GM18511 (cell line): ENCODE measurements at regions not wholly inside any gene's neighbourhood (a gene's known extent, or its start where the extent isn't known, plus 50 kb on each side); places are given as distances from the start of the nearest gene placed in this dataset.

Experiments used
- ATAC-seq: cut with Tn5 transposase; IDR thresholded peaks from one replicate; pipeline ENCODE4 v1.9.1; 2021; ENCODE audit warnings: mild to moderate bottlenecking, moderate library complexity; ENCODE audit not compliant: unreplicated experiment

DNA sequence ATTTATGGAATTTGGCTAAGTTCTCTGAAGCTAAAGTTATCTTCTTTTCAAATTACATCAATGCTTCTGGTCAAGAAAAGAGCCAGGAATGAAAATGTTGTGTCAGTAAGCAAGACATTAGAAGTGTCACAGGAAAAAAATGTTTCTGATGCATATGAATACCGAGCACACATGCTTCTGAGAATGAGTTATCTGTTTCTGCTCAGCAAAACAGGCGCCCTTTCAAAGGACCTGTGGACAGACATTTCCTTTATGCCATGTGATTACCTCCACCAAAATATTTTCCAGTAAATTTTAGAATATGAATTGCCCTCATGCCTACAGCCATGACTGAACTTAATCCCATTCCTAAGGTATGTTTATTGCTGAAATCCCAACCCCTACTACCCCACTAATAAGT lies 55.4 kb upstream of the RNF180 start:
- no peak for ATAC-seq

DNA sequence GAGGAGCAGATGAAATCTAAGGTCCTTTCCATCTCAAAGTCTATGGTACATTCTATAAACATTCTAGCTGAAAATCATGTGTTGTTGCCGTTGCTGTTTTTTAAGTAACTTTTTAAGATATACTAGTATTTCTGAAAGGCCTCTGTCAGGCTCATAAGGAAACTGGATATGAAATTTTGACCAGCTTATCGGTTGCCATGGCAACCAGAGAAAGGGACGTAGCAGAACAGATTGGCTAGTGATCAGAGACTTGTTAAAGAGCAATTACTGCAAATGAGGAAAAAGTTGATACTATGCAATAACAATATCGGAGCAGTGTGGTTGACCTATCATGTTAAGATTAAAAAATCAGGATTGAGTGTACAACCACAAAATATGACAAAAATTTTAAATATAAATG lies 57.0 kb upstream of the RNF180 start:
- ATAC-seq: no peak

- no peak for ATAC-seq
Observed at GRCh38 chr5:64100203-64100602, 65.4 kb upstream of the RNF180 start.

DNA sequence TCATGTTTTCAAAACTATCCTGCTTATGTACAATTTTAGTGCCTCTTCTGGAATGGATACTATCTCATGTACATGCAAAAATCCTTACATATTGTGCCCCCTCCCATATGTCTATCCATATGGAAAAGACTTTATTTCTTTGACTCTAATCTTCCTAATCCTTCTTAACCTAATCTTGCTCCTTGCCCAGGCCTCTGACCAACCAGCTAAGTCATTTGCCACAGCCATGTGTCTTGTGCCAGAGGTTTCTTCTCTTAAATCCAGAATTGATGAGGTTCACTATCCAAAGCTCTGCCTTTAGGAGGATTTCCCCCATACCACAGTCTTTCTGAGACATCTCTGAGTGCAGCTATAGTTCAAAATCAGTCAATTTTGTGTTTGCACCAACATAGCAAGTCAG lies 68.9 kb upstream of the RNF180 start:
- no peak for ATAC-seq

DNA sequence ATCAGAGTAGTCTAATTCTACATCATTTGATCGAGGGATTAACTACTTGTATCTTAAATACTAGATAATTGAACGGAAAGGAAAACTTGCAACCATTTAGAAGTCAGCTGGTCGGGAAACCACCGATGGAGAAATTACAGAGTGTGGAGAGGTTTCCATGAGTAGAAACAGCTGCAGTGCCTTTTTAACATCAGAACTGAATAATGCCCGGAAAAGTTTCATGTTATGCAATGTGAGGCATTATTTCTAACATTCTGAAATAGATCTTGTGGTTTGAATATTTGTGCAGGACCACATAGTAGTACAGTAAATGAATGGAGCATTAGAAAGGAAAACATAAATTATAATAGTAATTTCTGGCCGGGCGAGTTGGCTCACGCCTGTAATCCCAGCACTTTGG lies 88.1 kb upstream of the RNF180 start:
- ATAC-seq: no peak

- ATAC-seq: peak; percentile 94
Observed at GRCh38 chr5:64074533-64074932, 91.1 kb upstream of the RNF180 start.

DNA sequence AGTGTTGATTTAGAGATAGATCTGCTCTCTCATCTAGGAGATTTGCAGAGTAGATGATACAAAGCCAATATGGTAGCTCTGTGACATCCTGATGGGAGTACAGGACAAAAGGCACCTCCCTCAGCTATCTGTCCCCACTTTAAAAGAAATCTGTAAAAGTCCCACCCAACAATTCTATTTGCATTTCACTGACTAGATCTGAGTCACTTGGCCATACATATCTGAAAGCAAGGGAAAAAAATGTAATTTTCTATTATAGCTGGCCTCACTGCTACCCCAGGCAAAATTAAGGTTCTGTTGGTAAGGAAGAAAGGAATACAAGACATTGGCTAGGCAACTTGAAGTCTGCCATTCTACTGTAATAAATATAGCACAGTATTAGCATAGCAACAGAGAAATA lies 96.2 kb upstream of the RNF180 start:
- no peak for ATAC-seq

DNA sequence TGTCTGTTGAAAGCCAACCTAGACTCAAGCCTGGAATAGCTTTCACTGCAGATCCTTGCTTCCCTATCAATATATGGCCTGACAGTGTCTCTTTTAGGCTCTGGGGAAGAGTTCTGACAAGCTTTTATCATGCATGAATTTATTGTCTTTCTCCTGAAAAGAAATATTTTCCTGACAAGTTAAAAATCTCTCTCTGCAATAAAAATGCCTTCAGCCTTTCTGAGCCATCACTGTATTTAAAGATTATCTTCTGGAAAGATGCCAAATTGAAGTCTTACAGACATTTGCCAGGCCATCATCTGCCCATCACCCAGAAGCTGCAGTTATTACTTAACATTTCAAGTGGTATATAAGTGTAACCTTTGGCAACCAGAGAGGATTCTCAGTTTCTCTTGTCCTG lies 88.1 kb upstream of the HTR1A start:
- no peak for ATAC-seq

- no peak for ATAC-seq
Observed at GRCh38 chr5:64040490-64040889, 78.2 kb upstream of the HTR1A start.

DNA sequence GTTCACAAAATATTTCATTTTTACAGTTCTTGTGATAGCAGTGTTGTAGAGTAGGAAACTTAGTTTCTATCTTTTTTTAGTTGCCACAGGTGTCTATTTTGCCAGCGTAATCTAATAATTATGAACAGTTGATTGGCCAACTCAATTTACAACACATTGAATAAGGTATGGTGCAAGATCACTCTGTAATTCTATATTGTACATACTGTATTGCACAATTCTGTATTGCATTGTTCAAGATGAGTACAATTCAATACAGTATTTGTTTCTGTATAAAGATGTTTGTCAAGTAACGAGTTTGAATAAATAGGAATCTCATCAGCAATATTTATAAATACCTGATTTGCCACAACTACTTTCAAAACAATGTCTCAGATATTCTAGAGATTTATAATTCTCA lies 64.2 kb upstream of the HTR1A start:
- ATAC-seq: no peak

- ATAC-seq: no peak
Observed at GRCh38 chr5:64019746-64020145, 57.5 kb upstream of the HTR1A start.

GRCh38 chr5:64018966-64019365 lies 56.7 kb upstream of the HTR1A start:
- ATAC-seq: no peak

- ATAC-seq: no peak
Observed at GRCh38 chr5:64015824-64016223, 53.6 kb upstream of the HTR1A start.
